GM12892 (cell line): ENCODE measurements at regions not wholly inside any gene's neighbourhood (a gene's known extent, or its start where the extent isn't known, plus 50 kb on each side); places are given as distances from the start of the nearest gene placed in this dataset.
"Not testable (repeated sequence)": the region's sequence is repeated elsewhere in the genome, so short reads cannot be mapped to it uniquely, and the experiment has no call there.

Source experiments
- DNase-seq: peaks from one replicate; pipeline ENCODE4 v3.0.0; 2011; ENCODE audit not compliant: insufficient read length
- FAIRE-seq: peaks from 2 replicates; lab custom pipeline; 2011; peaks lifted over from hg19 to GRCh38; lab: Jason Lieb, UNC
- POLR2A ChIP-seq: IDR thresholded peaks from 2 replicates; pipeline ENCODE4 v1.6.1; 2011; ENCODE audit warnings: low read depth, low read length, control low read depth
- POLR2AphosphoS5 ChIP-seq: IDR thresholded peaks from 2 replicates; pipeline ENCODE4 v1.6.1; 2011; ENCODE audit warnings: low read depth, low read length, control low read depth
- TAF1 ChIP-seq: IDR thresholded peaks from 2 replicates; pipeline ENCODE4 v1.6.1; 2011; ENCODE audit warnings: low read depth, mild to moderate bottlenecking, control low read depth, low read length, borderline replicate concordance

GRCh38 chr5:37979559-37979958, 139.7 kb upstream of the GDNF start:
- TF ChIP-seq POLR2A, result no peak
- TF ChIP-seq POLR2AphosphoS5, result no peak
- no peak for TF ChIP-seq TAF1
- FAIRE-seq, result no peak
- DNase-seq, result no peak

- no peak for DNase-seq
- TF ChIP-seq POLR2AphosphoS5 (no peak), POLR2A (no peak), TAF1 (no peak)
- FAIRE-seq, result no peak
These were observed 135.7 kb upstream of the GDNF start for GRCh38 chr5:37975531-37975930.

GRCh38 chr5:37971483-37972024, 131.7 kb upstream of the GDNF start:
- FAIRE-seq (no peak), DNase-seq (no peak)
- no peak for TF ChIP-seq POLR2A
- TF ChIP-seq TAF1, result no peak
- no peak for TF ChIP-seq POLR2AphosphoS5

- FAIRE-seq (no peak), DNase-seq (no peak)
These were observed 127.0 kb upstream of the GDNF start for GRCh38 chr5:37966871-37967270.

GRCh38 chr5:37966291-37966690, 126.5 kb upstream of the GDNF start:
- no peak for DNase-seq
- no peak for FAIRE-seq
- TF ChIP-seq POLR2A, result no peak
- no peak for TF ChIP-seq POLR2AphosphoS5
- no peak for TF ChIP-seq TAF1

More at GRCh38 chr5:37966871-37967270, 127.0 kb upstream of the GDNF start:
- TF ChIP-seq TAF1, result no peak
- TF ChIP-seq POLR2AphosphoS5, result no peak
- no peak for TF ChIP-seq POLR2A

- FAIRE-seq (no peak), DNase-seq (no peak)
- no peak for TF ChIP-seq POLR2A
- TF ChIP-seq POLR2AphosphoS5, result no peak
- TF ChIP-seq TAF1, result no peak
These were observed 122.5 kb upstream of the GDNF start for GRCh38 chr5:37962389-37962788.

- FAIRE-seq (no peak), DNase-seq (no peak)
These were observed 117.4 kb upstream of the GDNF start for GRCh38 chr5:37957218-37957617.

GRCh38 chr5:37955748-37956147, 115.9 kb upstream of the GDNF start:
- no peak for TF ChIP-seq POLR2AphosphoS5
- no peak for TF ChIP-seq POLR2A
- no peak for TF ChIP-seq TAF1
- DNase-seq (no peak), FAIRE-seq (no peak)

More at GRCh38 chr5:37957218-37957617, 117.4 kb upstream of the GDNF start:
- no peak for TF ChIP-seq POLR2A
- TF ChIP-seq TAF1, result no peak
- no peak for TF ChIP-seq POLR2AphosphoS5

GRCh38 chr5:37954561-37954960, 114.7 kb upstream of the GDNF start:
- TF ChIP-seq POLR2AphosphoS5, result no peak
- TF ChIP-seq POLR2A, result no peak
- no peak for TF ChIP-seq TAF1
- no peak for DNase-seq
- no peak for FAIRE-seq

GRCh38 chr5:37951946-37952721, 112.3 kb upstream of the GDNF start:
- FAIRE-seq, result no peak
- DNase-seq, result no peak
- TF ChIP-seq TAF1 (no peak), POLR2A (no peak), POLR2AphosphoS5 (no peak)

- no peak for TF ChIP-seq POLR2A
- TF ChIP-seq POLR2AphosphoS5, result no peak
- TF ChIP-seq TAF1, result no peak
- DNase-seq, result no peak
- no peak for FAIRE-seq
These were observed 110.6 kb upstream of the GDNF start for GRCh38 chr5:37950436-37950835.

GRCh38 chr5:37945446-37945845, 105.6 kb upstream of the GDNF start:
- DNase-seq, result no peak
- TF ChIP-seq POLR2AphosphoS5 (no peak), TAF1 (no peak), POLR2A (no peak)
- FAIRE-seq, result no peak

- not testable (repeated sequence) for DNase-seq, FAIRE-seq
These were observed 103.3 kb upstream of the GDNF start for GRCh38 chr5:37943136-37943535.
